Large intestine (tissue), 3 donors: ENCODE measurements at regions not wholly inside any gene's neighbourhood (a gene's known extent, or its start where the extent isn't known, plus 50 kb on each side); places are given as distances from the start of the nearest gene placed in this dataset.
A peak's percentile ranks its signal among the peaks of the same experiment; 100 is the strongest.

Experiments used
- DNase-seq, 2 donors: peaks; one replicate each; pipeline versions ENCODE4 v3.0.0 to v3.0.0-alpha.2; 2013
- H3K27ac ChIP-seq: one replicate; pipeline ENCODE4 v1.5.1; 2013; ENCODE audit warnings: low read length
- H3K27me3 ChIP-seq: 2 replicates; pipeline ENCODE4 v1.6.1; 2013; ENCODE audit warnings: low read length; ENCODE audit not compliant: control insufficient read depth, insufficient read depth
- H3K36me3 ChIP-seq: 2 replicates; pipeline ENCODE4 v1.6.1; 2013; ENCODE audit warnings: low read length; ENCODE audit not compliant: control insufficient read depth, insufficient read depth
- H3K4me1 ChIP-seq: one replicate; pipeline ENCODE4 v1.6.1; 2013; ENCODE audit warnings: low read length; ENCODE audit not compliant: control insufficient read depth, insufficient read depth
- H3K4me3 ChIP-seq: one replicate; pipeline ENCODE4 v1.5.1; 2013; ENCODE audit warnings: low read length
- H3K9me3 ChIP-seq: one replicate; pipeline ENCODE4 v1.6.1; 2013; ENCODE audit warnings: mild to moderate bottlenecking, low read depth, low read length, moderate library complexity; ENCODE audit not compliant: control insufficient read depth
- WGBS: methylation state at CpG from one replicate; pipeline ENCODE4 v1.1.5; 2013; ENCODE audit warnings: low lambda C conversion rate; ENCODE audit not compliant: insufficient coverage; 5-methylcytosine and 5-hydroxymethylcytosine counted together

GRCh38 chr9:90012949-90013348 is 408.1 kb downstream of the GADD45G start:
- H3K36me3 ChIP-seq: no peaks in the 10 kb centered on the region
- WGBS: no CpG with 5 or more reads among the region's 1 CpG
- peak; percentile 58 to 84 for DNase-seq
- no peaks in the 10 kb centered on the region for H3K27me3 ChIP-seq
- no peak overlapping the region for H3K4me3 ChIP-seq
- H3K9me3 ChIP-seq: no peaks in the 10 kb centered on the region
- peak overlapping the region; percentile 57 for H3K27ac ChIP-seq
- H3K4me1 ChIP-seq: peaks cover 12% of the 10 kb centered on the region

DNA sequence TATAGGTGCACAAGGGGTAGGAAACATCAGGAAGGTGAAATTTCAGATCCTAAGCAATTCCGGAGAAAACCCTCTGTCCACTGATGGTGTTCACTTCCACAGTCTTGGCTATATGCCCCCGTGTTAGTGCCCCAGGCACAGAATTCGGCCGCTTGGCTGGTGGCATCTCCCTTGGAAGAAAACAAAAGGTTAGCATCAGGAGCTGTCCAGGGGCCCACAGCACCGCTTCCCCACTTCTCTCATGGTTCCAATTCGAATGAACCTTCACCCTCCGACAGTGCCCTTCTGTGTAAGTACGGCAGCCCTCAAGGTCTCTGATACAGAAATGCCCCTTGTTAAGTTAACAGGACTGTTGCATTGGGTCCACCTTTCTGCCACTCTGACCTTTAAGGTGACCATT is 409.0 kb downstream of the GADD45G start:
- H3K4me3 ChIP-seq: no peak overlapping the region
- no peaks in the 10 kb centered on the region for H3K27me3 ChIP-seq
- H3K4me1 ChIP-seq: peaks cover 12% of the 10 kb centered on the region
- no peaks in the 10 kb centered on the region for H3K9me3 ChIP-seq
- WGBS: no CpG with 5 or more reads among the region's 8 CpGs
- no peak for DNase-seq
- H3K36me3 ChIP-seq: no peaks in the 10 kb centered on the region
- no peak overlapping the region for H3K27ac ChIP-seq

DNA sequence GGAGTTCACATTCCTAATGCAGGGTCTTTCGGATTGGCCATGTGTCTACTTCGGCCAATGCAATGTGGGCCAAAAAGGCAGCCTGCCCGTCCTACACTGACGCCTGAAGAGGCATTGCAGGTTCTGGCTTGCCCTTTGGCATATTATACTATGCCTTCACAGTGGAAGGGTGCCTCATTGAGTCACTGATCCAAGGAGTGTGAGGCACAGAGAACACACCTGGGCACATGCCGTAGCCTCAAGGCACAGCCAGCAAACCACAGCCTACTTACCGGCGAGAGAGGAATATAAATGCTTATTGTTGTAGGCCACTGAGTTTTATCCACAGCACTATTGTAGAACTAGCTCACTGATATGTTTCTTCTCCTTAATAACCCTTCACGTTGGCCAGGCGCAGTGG is 409.6 kb downstream of the GADD45G start:
- Histone ChIP-seq H3K27me3 (no peaks in the 10 kb centered on the region), H3K4me3 (no peak overlapping the region), H3K36me3 (no peaks in the 10 kb centered on the region), H3K4me1 (peaks cover 12% of the 10 kb centered on the region), H3K27ac (no peak overlapping the region), H3K9me3 (no peaks in the 10 kb centered on the region)
- no peak for DNase-seq
- WGBS: no CpG with 5 or more reads among the region's 9 CpGs

DNA sequence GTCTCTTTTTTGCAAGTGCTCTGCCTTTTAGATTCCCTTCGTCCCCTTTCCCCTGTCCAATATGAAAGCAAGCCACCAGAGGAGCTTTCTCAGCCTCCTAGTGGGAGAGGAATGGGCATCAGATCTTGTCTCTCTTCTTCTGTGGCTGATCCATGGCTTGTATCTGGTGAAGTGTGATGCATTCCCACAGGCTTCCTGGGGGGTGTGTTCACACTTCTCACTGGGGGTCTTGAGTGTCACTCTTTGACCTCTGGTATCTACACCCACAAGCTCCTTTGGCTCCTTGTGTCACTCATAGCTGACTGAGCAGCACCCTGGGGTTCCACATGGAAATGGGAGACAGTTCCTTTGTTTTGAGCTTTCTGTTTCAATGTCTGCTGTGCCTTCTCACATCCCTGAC is 411.5 kb downstream of the GADD45G start:
- Histone ChIP-seq H3K27me3 (no peaks in the 10 kb centered on the region), H3K36me3 (no peaks in the 10 kb centered on the region), H3K27ac (no peak overlapping the region), H3K4me1 (peaks cover 12% of the 10 kb centered on the region), H3K4me3 (no peak overlapping the region), H3K9me3 (no peaks in the 10 kb centered on the region)
- DNase-seq: no peak
- no CpG with 5 or more reads among the region's 1 CpG for WGBS

DNA sequence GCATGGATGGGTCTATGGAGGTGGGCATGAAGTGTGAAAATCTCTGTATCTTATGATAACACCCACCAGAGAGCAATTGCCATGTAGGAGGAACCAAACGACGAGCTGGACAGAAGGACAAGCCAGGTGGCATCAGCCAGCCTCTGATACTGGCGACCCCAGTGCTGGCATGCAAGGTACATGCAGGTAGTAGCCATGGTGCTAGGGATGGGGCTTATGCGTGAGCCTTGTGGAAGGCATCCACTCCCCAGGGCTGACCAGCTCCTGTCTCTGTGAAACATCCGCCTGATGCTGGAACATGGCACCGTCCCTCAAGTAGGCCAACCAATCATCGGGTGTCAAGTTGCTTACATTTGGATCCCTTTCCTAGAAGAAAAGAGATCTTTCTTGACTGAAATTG is 412.9 kb downstream of the GADD45G start:
- no peak for DNase-seq
- no CpG with 5 or more reads among the region's 7 CpGs for WGBS

GRCh38 chr9:90018688-90019087 is 413.9 kb downstream of the GADD45G start:
- Histone ChIP-seq H3K27ac (no peak overlapping the region), H3K36me3 (no peaks in the 10 kb centered on the region), H3K4me1 (no peaks in the 10 kb centered on the region), H3K4me3 (no peak overlapping the region), H3K9me3 (no peaks in the 10 kb centered on the region), H3K27me3 (no peaks in the 10 kb centered on the region)
- WGBS: no CpG with 5 or more reads among the region's 2 CpGs
- DNase-seq: no peak

More for the DNA sequence above, 412.9 kb downstream of the GADD45G start:
- Histone ChIP-seq H3K9me3 (no peaks in the 10 kb centered on the region), H3K27ac (no peak overlapping the region), H3K4me3 (no peak overlapping the region), H3K36me3 (no peaks in the 10 kb centered on the region), H3K27me3 (no peaks in the 10 kb centered on the region), H3K4me1 (peaks cover 8% of the 10 kb centered on the region)

DNA sequence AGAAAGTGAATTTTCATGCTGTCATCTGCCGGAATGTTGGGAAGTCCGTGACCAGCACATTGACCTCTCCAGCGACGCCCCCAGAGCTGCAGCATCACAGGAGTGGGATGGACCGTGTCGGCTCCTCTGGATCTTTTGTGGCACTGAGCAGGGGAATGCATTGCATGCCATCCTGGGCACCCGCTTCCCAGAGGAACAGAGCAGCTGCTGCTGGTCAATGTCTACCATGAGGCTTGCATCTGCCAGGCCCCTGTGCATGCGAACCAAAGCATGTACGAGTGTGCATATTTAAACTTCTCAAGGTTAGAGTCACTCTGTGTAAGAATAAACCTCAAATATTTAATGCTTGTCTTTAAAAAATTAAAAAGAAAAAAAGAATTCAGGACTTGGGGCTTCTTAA is 414.8 kb downstream of the GADD45G start:
- Histone ChIP-seq H3K27ac (no peak overlapping the region), H3K9me3 (no peaks in the 10 kb centered on the region), H3K27me3 (no peaks in the 10 kb centered on the region), H3K4me1 (peaks cover 2% of the 10 kb centered on the region), H3K36me3 (no peaks in the 10 kb centered on the region), H3K4me3 (no peak overlapping the region)
- no peak for DNase-seq
- WGBS: no CpG with 5 or more reads among the region's 9 CpGs

DNA sequence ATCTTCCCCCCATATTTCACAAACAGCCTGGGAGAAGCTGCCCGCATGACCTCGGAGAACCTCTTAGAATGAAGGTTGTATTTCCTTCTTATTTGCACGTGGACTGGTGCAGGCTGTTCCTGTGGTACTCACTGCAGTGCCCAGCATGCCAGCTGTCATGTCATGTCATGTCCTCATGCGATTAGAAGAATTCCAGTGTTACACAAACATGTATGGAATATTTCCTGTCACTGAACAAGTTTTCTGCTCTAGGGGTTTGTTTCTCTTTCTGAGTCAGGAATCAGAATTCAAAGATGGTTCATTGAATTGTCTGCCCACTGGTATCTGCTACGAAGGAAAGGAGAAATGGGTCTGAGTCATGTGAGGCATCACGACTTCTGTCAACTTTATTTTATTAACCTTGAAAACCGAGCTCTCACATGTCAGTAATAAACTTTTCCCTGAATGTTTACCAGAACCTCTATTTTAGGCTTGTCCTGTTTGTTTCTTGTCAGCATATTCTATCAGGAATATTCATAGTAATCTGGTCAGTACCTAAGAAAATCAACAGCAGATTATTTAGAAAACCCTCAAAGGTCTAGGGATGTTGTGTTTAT is 415.6 kb downstream of the GADD45G start:
- H3K27ac ChIP-seq: no peak overlapping the region
- H3K27me3 ChIP-seq: no peaks in the 10 kb centered on the region
- peaks cover 8% of the 10 kb centered on the region for H3K4me1 ChIP-seq
- no peaks in the 10 kb centered on the region for H3K36me3 ChIP-seq
- no peak for DNase-seq
- H3K9me3 ChIP-seq: no peaks in the 10 kb centered on the region
- no peak overlapping the region for H3K4me3 ChIP-seq
- WGBS: no CpG with 5 or more reads among the region's 7 CpGs

DNA sequence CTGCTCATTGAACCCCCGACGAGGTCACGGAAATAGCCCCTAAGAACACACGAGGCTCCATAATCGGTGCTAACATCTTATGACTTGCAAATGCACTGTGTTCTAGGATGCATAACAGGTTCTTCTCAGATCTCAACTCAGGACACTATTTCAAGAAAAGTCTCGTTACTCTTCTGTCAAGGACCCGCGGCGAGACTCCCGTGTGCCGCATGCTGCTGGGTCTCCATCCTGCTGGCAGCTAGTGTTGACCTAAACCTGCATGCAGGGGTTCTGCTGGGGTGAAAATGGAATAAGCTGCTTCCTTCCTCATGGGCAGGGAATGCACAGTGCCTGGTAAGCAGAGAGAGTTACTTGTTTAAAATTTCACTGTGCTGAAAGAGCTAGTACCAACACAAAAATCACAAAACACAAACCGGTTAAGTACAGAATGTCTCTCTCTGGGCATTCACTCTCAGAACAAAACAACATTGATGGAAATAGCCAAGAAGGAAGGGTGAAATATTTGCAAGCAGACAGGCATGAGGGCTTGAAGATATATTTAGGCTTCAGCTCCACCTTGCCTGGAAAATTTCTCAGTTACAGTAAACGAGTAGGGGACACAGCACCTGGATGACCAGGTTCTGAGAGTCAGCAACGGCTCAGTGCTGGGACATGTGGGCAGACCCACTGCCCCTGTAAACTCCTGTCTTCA is 416.5 kb downstream of the GADD45G start:
- Histone ChIP-seq H3K4me1 (peaks cover 12% of the 10 kb centered on the region), H3K4me3 (no peak overlapping the region), H3K27me3 (no peaks in the 10 kb centered on the region), H3K9me3 (no peaks in the 10 kb centered on the region), H3K36me3 (no peaks in the 10 kb centered on the region), H3K27ac (no peak overlapping the region)
- WGBS: no CpG with 5 or more reads among the region's 14 CpGs
- no peak for DNase-seq

GRCh38 chr9:90022474-90022873 is 417.7 kb downstream of the GADD45G start:
- no peaks in the 10 kb centered on the region for H3K9me3 ChIP-seq
- no peak overlapping the region for H3K27ac ChIP-seq
- no peak overlapping the region for H3K4me3 ChIP-seq
- no peaks in the 10 kb centered on the region for H3K27me3 ChIP-seq
- no peak for DNase-seq
- H3K4me1 ChIP-seq: peaks cover 12% of the 10 kb centered on the region
- no CpG with 5 or more reads among the region's 3 CpGs for WGBS
- no peaks in the 10 kb centered on the region for H3K36me3 ChIP-seq

GRCh38 chr9:90023861-90024260 is 419.0 kb downstream of the GADD45G start:
- no CpG with 5 or more reads among the region's 5 CpGs for whole genome bisulfite sequencing
- H3K9me3 ChIP-seq: no peaks in the 10 kb centered on the region
- no peaks in the 10 kb centered on the region for H3K36me3 ChIP-seq
- DNase-seq: no peak
- no peak overlapping the region for H3K4me3 ChIP-seq
- peaks cover 12% of the 10 kb centered on the region for H3K4me1 ChIP-seq
- no peak overlapping the region for H3K27ac ChIP-seq
- H3K27me3 ChIP-seq: no peaks in the 10 kb centered on the region
